Smooth muscle cell (in vitro differentiated cells): ENCODE measurements at regions not wholly inside any gene's neighbourhood (a gene's known extent, or its start where the extent isn't known, plus 50 kb on each side); places are given as distances from the start of the nearest gene placed in this dataset.
A peak's percentile ranks its signal among the peaks of the same experiment; 100 is the strongest.

Experiments used
- DNase-seq: peaks from one replicate; lab custom pipeline; 2025; ENCODE audit not compliant: unreplicated experiment; lab: John Stamatoyannopoulos, UW
- H2AFZ ChIP-seq: fragments of 200-600 bp; sonication (generic); 2 replicates; pipeline ENCODE4 v1.6.0; 2016; ENCODE audit warnings: antibody characterized with exemption, low read depth, mild to moderate bottlenecking
- H3F3A ChIP-seq: fragments of 200-600 bp; sonication (generic); 2 replicates; pipeline ENCODE4 v1.6.0; 2017; ENCODE audit warnings: antibody characterized with exemption, low read depth
- H3K27ac ChIP-seq: fragments of 200-600 bp; sonication (generic); 2 replicates; pipeline ENCODE4 v1.5.1; 2016; ENCODE audit warnings: low read depth, mild to moderate bottlenecking
- H3K27me3 ChIP-seq: fragments of 200-600 bp; sonication (generic); 2 replicates; pipeline ENCODE4 v1.6.1; 2016; ENCODE audit warnings: low read depth, mild to moderate bottlenecking
- H3K36me3 ChIP-seq: fragments of 200-600 bp; sonication (generic); 2 replicates; pipeline ENCODE4 v1.5.1; 2016; ENCODE audit warnings: low read depth
- H3K4me1 ChIP-seq: fragments of 200-600 bp; sonication (generic); 2 replicates; pipeline ENCODE4 v1.5.1; 2016; ENCODE audit warnings: low read depth
- H3K4me2 ChIP-seq: fragments of 200-600 bp; sonication (generic); 2 replicates; pipeline ENCODE4 v1.6.0; 2016; ENCODE audit warnings: mild to moderate bottlenecking
- H3K4me3 ChIP-seq: fragments of 200-600 bp; sonication (generic); 2 replicates; pipeline ENCODE4 v1.5.1; 2016; ENCODE audit warnings: mild to moderate bottlenecking
- H3K79me2 ChIP-seq: fragments of 200-600 bp; sonication (generic); 2 replicates; pipeline ENCODE4 v1.6.0; 2016; ENCODE audit warnings: low read depth, mild to moderate bottlenecking
- H3K9ac ChIP-seq: fragments of 200-600 bp; sonication (generic); 2 replicates; pipeline ENCODE4 v1.6.0; 2016; ENCODE audit warnings: low read depth
- H3K9me3 ChIP-seq: fragments of 200-600 bp; sonication (generic); replicated peaks from 2 replicates; pipeline ENCODE4 v1.5.1; 2016; ENCODE audit warnings: low read depth
- H4K20me1 ChIP-seq: fragments of 200-600 bp; sonication (generic); 2 replicates; pipeline ENCODE4 v1.6.0; 2016; ENCODE audit warnings: low read depth
- CTCF ChIP-seq: fragments of 200-600 bp; sonication (generic); IDR thresholded peaks from 2 replicates; pipeline ENCODE4 v1.5.1; 2017; ENCODE audit warnings: borderline replicate concordance, mild to moderate bottlenecking, antibody characterized with exemption; ENCODE audit not compliant: insufficient read depth, poor library complexity, severe bottlenecking
- WGBS: methylation state at CpG from one replicate; pipeline ENCODE4 v1.1.7; 2016; ENCODE audit warnings: low lambda C conversion rate; 5-methylcytosine and 5-hydroxymethylcytosine counted together

- H3K9ac ChIP-seq = no peak overlapping the region
- H3K4me1 ChIP-seq = peaks cover 29% of the 10 kb centered on the region
- no peaks in the 10 kb centered on the region for H3F3A ChIP-seq
- H3K27me3 ChIP-seq = no peaks in the 10 kb centered on the region
- no peak overlapping the region for H3K4me3 ChIP-seq
- no peak for DNase-seq
- 88% methylated on average over 2 of the region's 2 CpGs for WGBS
- no peak overlapping the region for H3K4me2 ChIP-seq
- H3K36me3 ChIP-seq = no peaks in the 10 kb centered on the region
- no peak overlapping the region for H3K27ac ChIP-seq
- H2AFZ ChIP-seq = peak overlapping the region; percentile 43
- H4K20me1 ChIP-seq = no peaks in the 10 kb centered on the region
- no peaks in the 10 kb centered on the region for H3K9me3 ChIP-seq
- TF ChIP-seq CTCF = no peak
- no peaks in the 10 kb centered on the region for H3K79me2 ChIP-seq
Observed at GRCh38 chr5:82794876-82795275, 282.3 kb downstream of the TMEM167A start.

- Histone ChIP-seq H3K36me3 (no peaks in the 10 kb centered on the region), H2AFZ (no peak overlapping the region), H3K9me3 (no peaks in the 10 kb centered on the region), H3K27me3 (no peaks in the 10 kb centered on the region), H3K4me1 (peaks cover 32% of the 10 kb centered on the region), H3K4me2 (no peak overlapping the region), H3K9ac (no peak overlapping the region), H3F3A (peaks cover 9% of the 10 kb centered on the region), H3K79me2 (no peaks in the 10 kb centered on the region), H3K4me3 (no peak overlapping the region), H4K20me1 (no peaks in the 10 kb centered on the region), H3K27ac (no peak overlapping the region)
- WGBS = 69% methylated on average over 4 of the region's 4 CpGs
- peak; percentile 48 for TF ChIP-seq CTCF
- DNase-seq = no peak
Observed at GRCh38 chr5:82793808-82794419, 283.3 kb downstream of the TMEM167A start.

- Histone ChIP-seq H3F3A (peaks cover 9% of the 10 kb centered on the region), H3K4me3 (no peak overlapping the region), H3K9me3 (no peaks in the 10 kb centered on the region), H3K27me3 (no peaks in the 10 kb centered on the region), H3K36me3 (no peaks in the 10 kb centered on the region), H3K9ac (no peak overlapping the region), H3K79me2 (no peaks in the 10 kb centered on the region), H2AFZ (no peak overlapping the region), H3K4me2 (no peak overlapping the region), H3K4me1 (peaks cover 16% of the 10 kb centered on the region), H3K27ac (no peak overlapping the region), H4K20me1 (no peaks in the 10 kb centered on the region)
- TF ChIP-seq CTCF = no peak
- DNase-seq = no peak
- 72% methylated on average over 1 of the region's 1 CpG for WGBS
Observed at GRCh38 chr5:82792096-82792495, 285.1 kb downstream of the TMEM167A start.

GRCh38 chr5:82789095-82789494 lies 288.1 kb downstream of the TMEM167A start:
- Histone ChIP-seq H3K4me3 (no peak overlapping the region), H2AFZ (peak overlapping the region; percentile 63), H3K4me1 (peaks cover 8% of the 10 kb centered on the region), H3K9me3 (no peaks in the 10 kb centered on the region), H3K4me2 (peak overlapping the region; percentile 70), H3K36me3 (no peaks in the 10 kb centered on the region), H3F3A (peaks cover 19% of the 10 kb centered on the region), H3K27ac (peak overlapping the region; percentile 54), H3K79me2 (no peaks in the 10 kb centered on the region), H4K20me1 (no peaks in the 10 kb centered on the region), H3K9ac (no peak overlapping the region), H3K27me3 (no peaks in the 10 kb centered on the region)
- no peak for DNase-seq
- WGBS = 19% methylated on average over 3 of the region's 3 CpGs
- no peak for TF ChIP-seq CTCF
